ENCODE measurements at regions not wholly inside any gene's neighbourhood (a gene's known extent, or its start where the extent isn't known, plus 50 kb on each side); places are given as distances from the start of the nearest gene placed in this dataset.
"Not testable (repeated sequence)": the region's sequence is repeated elsewhere in the genome, so short reads cannot be mapped to it uniquely, and the experiment has no call there.

DNA sequence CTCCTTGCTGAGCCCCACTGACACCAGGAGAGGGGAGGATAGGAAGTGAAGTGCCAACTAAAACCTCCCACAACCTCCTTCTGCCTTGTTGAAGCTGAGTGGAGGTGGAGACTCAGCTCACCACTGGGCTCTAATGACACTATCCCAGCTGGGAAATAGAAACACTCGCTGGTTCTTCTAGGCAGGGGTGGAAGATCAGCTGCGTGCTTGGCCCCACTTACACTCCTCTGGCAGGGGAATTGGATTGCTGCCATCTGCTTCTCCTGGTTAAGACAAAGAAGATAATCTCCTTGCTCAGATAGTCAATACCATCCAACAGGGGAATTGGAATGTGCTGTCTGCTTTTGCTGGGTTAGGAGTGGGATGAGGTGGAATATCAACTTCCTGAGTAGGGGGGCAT is 392.5 kb downstream of the ZNF674 start:
- DNase-seq, result no peak

DNA sequence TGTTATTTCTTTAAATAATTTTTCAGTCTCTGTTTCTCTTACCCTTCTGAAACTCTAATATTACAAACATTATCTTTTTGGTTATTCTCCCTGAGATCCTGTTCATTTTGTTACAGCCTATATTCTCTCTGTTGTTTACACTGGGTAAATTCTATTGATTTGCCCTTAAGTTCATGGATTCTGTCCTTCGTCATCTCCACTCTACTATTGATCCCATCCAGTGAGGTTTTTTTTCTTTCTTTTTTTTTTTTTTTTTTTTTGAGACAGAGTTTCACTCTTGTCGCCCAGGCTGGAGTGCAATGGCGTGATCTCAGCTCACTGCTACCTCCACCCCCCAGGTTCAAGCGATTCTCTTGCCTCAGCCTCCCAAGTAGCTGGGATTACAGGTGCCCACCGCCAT is 393.9 kb downstream of the ZNF674 start:
- not testable (repeated sequence) for DNase-seq

DNA sequence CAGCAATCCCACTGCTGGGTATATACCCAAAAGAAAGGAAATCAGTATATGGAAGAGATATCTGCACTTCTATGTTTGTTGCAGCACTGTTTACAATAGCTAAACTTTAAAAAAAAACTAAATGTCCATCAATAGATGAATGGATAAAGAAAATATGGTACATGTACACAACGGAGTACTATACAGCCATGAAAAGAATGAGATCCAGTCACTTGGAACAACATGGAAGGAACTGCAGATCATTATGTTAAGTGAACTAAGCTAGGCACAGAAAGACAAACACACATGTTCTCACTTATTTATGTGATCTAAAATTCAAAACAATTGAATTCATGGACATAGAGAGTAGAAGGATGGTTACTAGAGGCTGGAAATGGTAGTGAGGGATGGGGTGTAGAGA is 400.7 kb downstream of the ZNF674 start:
- no peak for DNase-seq

DNA sequence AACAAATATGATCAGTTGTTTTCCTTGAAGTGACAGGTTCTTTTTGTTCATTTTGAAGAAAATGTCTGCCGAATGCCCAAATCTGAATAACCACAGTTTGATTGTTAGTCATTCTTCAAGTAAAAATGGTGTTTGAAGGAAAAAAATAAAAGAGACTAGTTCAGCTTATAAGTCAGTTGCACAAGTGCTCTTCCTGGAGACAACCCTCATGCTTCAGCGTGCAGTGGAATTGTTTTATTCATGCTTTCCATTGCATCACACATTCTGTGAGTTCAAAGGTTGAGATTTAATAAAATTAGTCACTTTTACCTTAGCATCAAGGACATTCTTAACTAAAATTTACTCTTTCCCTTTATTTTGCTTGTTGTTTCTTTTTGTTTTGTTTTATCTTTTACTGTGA is 404.9 kb downstream of the ZNF674 start:
- DNase-seq, result no peak

DNA sequence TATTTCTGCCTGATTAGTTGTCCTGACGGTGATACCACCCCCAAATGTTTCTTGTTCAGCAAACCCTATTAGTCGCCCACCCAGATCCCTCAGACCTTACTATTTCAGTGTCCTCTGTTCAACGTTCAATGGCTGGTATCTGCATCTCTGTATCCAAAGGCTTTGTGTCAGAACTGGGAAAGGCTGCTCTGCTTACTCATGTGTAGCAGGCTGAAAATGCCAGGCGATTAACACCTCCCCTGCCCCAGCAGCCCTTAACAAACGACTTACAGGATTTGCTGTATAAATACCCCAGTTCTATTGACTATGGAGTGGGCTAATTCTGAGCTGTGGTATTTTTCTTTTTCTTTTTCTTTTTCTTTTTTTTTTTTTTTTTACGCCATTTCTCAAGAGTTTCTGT is 415.0 kb downstream of the ZNF674 start:
- no peak for DNase-seq

DNA sequence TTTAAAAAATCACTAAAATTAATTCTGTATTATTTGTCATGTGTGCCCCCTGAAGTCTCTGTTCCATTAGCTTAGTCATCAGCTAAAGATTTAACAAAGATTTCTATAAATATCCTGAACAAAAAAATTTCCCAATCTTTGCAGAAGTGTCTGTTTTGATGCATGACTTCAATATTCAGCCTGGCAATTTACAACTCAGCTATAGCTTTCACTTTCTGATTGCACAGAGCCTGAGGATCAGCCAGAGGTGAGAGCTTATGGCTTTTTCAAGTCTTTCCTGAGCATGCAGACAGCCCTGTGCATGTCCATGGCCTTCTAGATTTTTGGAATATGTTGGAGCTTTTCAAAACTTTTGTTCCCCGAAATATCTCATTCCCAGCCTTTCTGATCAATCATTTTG is 420.1 kb downstream of the ZNF674 start:
- DNase-seq, result no peak

DNA sequence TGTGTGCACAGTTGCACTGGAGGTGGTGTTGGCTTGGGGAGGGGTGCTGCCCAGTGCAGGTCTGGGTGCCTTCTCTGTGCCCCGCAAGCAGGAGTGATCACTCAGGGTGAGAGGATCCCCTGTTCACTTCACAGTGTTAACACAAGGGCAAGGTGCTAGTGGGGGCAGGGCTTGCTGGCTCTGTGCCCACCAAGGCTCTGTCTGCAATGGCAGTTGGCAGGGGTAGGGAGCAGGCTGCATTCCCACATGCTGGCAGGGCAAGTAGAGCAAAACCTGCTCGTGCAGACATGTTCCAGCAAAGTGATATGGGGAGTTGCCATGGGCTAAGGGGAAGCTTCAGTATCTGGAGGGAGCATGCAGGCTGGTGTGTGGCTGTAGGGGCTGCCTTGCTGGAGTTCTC is 428.0 kb downstream of the ZNF674 start:
- no peak for DNase-seq

DNA sequence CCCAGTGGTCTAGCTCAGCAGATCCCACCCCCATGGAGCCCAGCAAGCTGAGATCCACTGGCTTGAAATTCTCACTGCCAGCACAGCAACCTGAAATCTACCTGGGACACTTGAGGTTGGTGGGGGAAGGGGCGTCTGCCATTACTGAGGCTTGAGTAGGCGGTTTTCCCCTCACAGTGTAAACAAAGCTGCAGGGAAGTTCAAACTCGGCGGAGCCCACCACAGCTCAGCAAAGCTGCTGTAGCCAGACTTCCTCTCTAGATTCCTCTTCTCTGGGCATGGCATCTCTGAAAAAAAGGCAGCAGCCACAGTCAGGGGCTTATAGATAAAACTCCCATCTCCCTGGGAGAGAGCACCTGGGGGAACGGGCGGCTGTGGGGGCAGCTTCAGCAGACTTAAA is 457.9 kb downstream of the ZNF674 start:
- DNase-seq, result not testable (repeated sequence)

DNA sequence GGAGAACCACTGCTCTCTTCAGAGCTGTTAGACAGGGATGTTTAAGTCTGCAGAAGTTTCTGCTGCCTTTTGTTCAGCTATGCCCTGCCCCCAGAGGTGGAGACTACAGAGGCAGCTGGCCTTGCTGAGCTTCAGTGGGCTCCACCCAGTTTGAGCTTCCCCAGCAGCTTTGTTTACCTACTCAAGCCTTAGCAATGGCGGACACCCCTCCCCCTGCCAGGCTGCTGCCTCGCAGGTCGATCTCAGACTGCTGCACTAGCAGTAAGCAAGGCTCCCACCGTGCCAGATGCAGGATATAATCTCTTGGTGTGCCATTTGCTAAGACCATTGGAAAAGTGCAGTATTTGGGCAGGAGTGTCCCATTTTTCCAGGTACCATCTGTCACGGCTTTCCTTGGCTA is 465.1 kb downstream of the ZNF674 start:
- DNase-seq, result not testable (repeated sequence)

DNA sequence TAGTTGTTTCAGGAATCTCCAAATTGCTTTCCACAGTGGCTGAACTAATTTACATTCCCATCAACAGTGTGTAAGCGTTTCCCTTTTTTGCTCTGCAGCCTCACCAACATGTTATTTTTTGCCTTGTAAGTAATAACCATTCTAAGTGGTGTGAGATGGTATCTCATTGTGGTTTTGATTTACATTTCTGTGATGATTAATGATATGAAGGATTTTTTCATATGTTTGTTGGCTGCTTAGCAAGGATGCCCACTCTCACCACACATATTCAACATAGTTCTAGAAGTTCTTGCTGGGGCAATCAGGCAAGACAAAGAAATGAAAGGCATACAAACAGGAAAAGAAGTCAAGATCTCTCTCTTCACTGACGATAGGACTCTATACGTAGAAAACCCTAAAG is 472.4 kb downstream of the ZNF674 start:
- no peak for DNase-seq

DNA sequence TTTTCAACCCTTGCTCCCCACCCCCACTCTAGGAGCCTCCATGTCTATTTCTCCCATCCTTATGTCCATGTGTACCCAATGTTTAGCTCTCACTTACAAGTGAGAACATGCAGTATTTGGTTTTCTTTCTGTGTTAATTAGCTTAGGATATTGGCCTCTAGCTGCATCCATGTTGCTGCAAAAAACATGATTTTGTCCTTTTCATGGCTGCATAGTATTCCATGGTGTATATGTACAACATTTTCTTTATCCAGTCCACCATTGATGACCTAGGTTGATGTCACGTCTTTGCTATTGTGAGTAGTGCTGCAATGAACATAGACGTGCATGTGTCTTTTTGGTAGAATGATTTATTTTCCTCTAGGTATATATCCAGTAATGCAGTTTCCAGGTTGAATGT is 472.8 kb downstream of the ZNF674 start:
- DNase-seq, result no peak

DNA sequence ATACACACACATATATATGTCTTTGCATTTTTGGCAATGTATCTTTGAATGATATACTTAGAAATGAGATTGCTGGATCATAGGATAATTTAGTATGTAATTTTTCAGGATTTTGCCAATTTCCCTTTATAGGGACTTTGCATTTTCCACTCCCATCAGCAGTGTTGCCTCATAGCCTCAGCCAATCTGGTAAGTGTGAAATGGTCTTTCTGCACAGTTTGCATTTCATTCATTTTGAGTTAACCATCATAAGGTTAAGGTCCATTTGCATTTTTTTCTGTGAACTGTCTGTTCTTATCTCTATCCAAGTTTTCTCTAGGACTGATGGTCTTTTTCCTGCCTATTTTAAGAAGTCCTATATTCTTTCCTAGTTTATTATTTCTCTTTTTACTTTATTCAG is 474.8 kb downstream of the ZNF674 start:
- no peak for DNase-seq

DNA sequence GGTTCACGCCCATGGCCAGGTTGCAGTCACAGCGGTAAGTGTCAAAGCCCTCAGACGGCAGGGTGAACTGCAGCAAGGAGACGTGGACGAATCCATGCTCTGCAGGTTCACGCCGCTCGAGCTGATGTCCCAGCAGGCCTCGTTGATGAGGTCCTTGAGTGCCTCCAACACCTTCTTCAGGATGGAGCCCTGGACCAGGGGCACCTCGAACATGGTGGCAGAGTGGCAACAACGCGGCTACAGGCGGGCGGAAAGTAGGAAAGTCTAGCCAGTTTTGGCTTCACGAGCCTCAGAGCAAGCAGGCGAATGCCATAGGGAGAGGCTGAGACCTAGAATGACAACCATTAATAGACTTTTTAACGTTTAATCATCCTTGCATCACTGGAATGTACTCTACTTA is 485.9 kb downstream of the ZNF674 start:
- no peak for DNase-seq

DNA sequence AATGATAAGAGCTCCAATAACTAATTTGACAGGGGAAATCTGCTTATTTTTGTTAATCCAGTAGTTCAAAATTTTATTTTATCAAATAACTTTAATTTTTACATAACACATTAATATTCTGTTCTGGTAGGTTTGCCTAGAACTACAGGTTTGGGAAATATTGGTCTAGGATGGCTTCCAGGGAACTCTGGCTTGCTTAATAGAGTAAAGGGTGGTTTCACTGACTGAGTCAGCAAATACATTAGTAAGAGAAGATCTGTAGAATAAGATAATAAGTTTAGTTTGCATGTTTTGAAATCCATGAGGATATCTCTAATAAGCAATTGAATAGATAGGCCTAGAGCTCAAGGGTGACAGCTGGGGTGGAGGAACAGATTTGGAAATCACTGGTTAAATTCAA is 500.7 kb downstream of the ZNF674 start:
- no peak for DNase-seq

DNA sequence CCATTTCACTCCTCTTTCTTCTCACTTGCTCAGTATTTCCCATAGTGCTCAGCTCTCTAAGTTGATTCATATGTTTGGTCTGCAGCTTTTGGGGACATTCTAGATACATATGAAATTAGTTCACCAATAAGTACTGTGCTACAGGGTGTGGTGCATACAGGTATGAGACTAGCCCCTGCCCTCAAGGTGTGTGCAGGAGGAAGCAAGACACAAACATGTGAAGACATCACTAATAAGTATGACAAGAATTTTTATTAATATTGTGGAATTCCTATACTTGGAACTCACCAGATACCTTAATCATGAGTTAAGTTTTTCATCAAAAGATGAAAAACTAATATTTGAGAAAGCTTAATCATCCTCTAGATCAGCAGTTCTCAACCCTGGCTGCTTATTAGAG is 505.2 kb downstream of the ZNF674 start:
- no peak for DNase-seq

DNA sequence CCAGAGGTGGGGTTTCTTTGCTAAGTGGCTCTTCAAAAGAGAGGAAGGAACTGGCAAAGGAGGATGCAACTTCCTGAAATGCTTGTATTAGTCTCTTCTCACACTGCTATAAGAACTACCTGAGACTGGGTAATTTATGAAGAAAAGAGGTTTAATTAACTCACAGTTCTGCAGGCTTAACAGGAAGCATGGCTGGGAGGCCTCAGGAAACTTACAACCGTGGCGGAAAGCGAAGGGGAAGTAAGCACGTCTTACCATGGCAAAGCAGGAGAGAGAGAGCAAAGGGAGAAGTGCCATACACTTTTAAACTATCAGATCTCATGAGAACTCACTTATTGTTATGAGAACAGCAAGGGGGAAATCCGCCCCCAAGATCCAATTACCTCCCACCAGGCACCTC is 505.7 kb downstream of the ZNF674 start:
- no peak for DNase-seq

DNA sequence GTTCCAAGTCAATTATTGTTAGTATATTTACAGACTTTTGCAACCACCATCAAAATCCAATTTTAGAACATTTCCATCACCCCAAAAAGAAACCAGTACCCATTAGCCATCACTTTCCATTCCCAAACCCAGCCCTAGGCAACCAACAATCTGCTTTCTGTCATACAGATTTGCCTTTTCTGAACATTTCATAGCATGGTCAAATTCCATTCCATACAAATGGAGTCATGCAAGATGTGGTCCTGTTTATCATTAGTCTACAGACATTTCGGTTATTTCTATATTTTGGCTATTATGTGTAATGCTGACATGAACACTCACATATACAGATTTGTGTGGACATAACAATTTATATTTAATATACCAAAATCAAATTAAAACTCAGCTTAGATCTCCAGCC is 508.7 kb downstream of the ZNF674 start:
- DNase-seq, result no peak

DNA sequence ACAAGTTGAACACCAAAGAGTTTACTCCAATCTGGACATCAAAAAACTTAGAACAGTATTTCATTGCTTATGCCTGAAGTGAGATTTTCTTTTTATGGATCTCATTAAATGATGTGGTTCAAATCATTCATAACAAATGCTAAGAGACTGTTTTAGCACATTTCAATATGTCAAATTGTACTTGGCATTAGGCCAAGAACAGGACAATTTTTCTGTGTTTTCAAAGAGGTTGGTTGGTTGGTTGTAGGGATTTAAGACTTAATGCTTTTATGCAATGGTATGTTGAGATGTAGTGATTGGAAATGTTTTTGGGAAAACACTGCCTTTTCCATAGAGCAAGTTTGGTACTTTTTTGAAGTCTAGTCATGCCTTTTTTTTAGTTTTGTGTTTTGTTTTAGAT is 510.4 kb downstream of the ZNF674 start:
- DNase-seq, result no peak

DNA sequence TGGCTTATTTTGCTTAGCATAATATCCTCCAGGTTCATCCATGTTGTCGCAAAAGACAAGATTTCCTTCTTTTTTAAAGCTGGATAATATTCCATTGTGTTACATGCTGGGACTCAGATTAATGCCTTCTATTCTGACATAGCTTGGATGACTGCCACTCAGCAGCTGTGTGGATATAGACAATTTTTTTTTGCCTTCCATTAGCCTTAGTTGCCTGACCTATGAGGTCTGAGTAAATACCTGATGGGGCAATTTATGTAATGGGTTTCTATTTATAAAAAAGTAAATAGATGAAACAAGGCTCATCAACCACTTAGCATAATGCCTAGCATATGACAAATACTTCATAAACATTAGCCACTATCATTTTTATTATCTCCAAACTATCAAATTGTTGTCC is 515.4 kb downstream of the ZNF674 start:
- no peak for DNase-seq

DNA sequence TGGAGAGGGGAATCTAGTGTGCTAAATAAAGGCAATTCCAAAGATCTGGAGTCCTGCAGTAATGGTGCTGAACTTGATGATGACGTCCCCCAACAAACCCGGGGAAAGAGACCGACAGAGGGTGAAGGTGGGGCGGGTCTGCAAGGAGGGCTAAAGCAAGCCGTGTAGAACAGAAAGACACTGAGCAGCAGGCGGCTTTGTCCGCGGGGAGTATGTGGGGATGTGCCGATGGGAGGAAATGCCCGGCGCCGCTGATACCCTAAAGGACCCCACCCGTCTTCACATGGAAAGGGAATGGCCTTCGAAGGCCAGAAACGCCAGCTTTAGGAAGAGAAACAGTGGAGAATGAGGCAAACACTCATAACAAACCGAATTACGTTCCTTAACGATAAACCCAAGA is 528.9 kb downstream of the ZNF674 start:
- no peak for DNase-seq

DNA sequence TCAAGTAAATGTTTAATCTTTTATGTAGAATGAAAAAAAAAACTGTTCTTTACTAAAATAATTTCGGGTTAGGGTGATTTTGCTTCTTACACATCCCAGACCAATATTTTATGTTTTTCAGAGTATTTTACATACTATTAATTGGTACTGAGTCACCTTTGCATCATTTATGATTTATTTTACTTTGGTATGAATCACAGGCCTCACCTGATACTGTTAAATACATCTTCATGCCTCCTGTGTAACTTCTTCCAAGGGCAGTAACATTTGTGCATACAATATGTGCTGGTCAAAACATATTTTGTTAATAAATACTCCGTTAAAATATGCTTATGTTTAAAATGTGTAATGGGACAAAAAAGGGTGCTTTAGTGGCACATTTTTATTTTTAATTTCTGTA is 529.6 kb downstream of the ZNF674 start:
- DNase-seq, result no peak

DNA sequence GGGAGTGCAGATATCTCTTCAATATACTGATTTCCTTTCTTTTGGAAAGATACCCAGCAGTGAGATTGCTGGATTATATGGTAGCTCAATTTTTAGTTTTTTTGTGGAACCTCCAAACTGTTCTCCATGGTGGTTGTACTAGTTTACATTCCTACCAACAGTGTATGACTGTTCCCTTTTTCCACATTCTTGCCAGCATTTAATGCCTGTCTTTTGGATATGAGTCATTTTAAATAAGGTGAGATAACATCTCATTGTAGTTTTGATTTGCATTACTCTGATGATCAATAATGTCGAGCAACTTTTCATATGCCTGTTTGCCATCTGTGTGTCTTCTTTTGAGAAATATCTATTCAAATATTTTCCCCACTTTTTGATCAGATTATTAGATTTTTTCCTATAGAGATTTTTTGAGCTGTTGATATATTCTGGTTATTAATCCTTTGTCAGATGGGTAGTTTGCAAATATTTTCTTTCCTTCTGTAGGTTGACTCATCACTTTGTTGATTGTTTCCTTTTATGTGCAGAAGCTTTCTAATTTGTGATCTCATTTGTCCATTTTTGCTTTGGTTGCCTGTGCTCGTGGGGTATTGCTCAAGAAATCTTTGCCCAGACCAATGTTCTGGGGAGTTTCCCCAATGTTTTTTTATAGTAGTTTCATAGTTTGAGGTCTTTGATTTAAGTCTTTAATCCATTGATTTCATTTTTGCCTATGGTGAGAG is 552.7 kb downstream of the ZNF674 start:
- no peak for DNase-seq

DNA sequence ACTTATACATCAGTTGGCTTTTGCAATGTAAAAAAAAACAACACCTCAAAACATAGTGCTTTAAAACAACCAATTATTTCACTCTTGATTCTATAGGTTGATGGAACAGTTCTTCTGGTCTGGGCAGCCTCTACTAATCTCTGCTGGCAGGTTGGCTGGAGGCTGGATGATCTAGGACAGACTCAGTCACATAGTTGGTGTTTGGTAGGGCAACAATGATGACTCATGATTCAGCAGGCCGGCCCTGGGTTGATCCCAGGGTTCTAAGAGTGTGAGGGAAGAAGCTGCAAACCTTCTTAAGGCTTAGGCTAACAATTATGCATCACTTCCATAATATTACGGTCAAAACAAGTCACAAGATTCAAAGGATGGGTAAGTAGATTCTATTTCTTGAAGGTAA is 558.2 kb downstream of the ZNF674 start:
- DNase-seq, result no peak

DNA sequence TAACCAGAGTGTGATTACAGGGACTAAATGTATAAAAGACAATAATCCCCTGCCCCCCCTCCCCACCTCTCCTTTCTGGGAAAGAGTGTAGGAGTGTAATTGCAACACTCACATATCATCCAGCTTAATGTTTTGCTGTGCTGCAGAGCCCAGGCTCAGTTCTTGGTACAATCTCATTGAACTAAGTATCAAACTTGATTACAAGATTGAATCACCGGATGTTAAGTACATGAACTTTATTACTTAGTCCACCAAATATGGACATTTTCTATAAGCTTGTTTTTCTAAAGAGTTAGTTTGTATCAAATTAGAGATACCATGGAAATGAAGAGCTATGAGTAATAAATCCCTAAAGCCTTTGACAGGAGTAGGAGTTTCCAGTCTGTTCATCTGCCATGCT is 559.1 kb downstream of the ZNF674 start:
- no peak for DNase-seq

DNA sequence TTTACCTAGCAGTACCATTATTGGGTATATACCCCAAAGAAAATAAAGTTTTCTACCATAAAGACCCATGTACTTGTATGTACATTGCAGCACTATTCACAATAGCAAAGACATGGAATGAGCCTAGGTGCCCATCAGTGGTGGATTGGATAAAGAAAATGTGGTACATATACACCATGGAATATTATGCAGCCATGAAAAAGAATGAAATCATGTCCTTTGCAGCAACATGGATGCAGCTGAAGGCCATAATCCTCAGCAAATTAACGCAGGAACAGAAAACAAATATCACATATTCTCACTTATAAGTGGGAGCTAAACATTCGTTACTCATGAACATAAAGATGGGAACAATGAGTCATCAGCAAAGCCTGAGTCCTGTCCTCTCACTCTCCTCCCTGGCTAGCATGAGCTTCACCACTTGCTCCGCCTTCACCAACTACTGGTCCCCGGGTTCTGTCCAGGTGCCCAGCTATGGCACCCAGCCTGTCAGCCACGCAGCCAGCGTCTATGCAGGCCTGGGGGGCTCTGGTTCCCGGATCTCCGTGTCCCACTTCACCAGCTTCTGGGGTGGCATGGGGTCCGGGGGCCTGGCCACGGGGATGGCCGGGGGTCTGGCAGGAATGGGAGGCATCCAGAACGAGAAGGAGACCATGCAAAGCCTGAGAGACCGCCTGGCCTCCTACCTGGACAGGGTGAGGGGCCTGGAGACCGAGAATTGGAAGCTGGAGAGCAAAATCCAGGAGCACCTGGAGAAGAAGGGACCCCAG is 562.1 kb downstream of the ZNF674 start:
- not testable (repeated sequence) for DNase-seq
